DMS114 treated with DMSO at 0.1 percent for 48 hours (cell line): ENCODE measurements at regions not wholly inside any gene's neighbourhood (a gene's known extent, or its start where the extent isn't known, plus 50 kb on each side); places are given as distances from the start of the nearest gene placed in this dataset.
"Not testable (repeated sequence)": the region's sequence is repeated elsewhere in the genome, so short reads cannot be mapped to it uniquely, and the experiment has no call there.

Experiments
- DNase-seq: peaks from one replicate; lab custom pipeline; 2025; ENCODE audit not compliant: unreplicated experiment; lab: John Stamatoyannopoulos, UW

GRCh38 chr3:34421762-34422161 lies 623.3 kb downstream of the PDCD6IP start:
- no peak for DNase-seq

- DNase-seq: no peak
Observed at GRCh38 chr3:34439796-34440195, 641.4 kb downstream of the PDCD6IP start.

- no peak for DNase-seq
Observed at GRCh38 chr3:34444137-34444536, 645.7 kb downstream of the PDCD6IP start.

GRCh38 chr3:34449305-34449704 lies 650.9 kb downstream of the PDCD6IP start:
- DNase-seq: no peak

GRCh38 chr3:34463414-34463813 lies 665.0 kb downstream of the PDCD6IP start:
- DNase-seq: no peak

- DNase-seq: no peak
Observed at GRCh38 chr3:34464646-34465045, 666.2 kb downstream of the PDCD6IP start.

DNA sequence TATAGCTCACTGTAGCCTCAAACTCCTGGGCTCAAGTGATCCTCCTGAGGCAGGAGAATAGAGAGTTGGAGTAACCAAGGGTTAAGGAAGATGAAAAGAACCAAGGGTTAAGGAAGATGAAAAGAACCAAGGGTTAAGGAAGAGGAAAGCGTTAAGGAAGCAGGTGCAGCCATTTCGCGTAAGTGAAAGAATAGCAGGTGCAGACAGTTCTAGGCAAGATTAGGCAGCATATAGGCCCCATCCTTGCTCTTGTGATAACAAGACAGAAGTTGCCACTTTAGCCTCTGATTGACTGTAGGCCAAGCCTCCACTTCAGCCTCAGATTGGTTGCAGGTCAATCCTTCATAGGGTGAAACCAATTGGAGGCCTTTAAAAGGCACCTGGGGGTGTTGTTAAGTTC lies 677.4 kb downstream of the PDCD6IP start:
- DNase-seq: no peak

GRCh38 chr3:34483311-34483887 lies 685.0 kb downstream of the PDCD6IP start:
- no peak for DNase-seq

DNA sequence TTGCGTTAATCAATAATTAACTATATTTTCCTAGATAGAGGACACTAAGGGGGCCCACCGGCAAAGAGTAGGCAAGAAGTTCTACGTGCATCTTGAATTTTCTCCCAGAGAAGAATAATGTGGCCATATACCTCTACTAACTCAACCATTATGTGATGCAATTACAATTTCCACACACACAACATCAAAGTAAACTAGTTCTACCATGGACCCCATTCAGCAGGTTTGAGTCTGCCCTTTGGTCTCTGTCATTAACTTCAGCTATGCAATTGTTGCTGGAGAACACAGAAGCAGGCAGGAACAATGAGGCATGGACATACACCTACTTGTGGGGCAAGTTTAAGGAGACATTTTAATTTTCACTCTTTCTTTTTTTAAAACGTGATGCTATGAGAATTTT lies 705.9 kb downstream of the PDCD6IP start:
- no peak for DNase-seq

GRCh38 chr3:34504775-34505174 lies 706.3 kb downstream of the PDCD6IP start:
- DNase-seq: no peak

DNA sequence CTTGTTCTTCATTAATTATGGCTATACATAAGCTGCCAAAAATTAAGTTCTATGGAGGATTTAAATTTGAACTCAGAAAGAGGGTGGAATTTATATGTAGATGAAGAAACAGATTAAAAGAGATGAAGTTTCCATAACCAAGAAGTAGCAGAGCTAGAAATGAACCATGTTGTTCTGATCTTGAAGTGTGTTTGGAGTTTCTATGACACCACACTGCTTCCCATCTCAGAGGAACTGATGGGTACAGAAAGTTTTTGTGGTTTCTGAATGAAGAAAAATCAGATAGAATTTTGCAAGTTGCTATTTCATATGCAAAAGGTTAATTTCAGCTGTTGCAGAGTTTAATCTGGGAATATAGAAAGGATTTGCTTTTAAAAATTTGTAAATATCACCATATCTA lies 710.3 kb downstream of the PDCD6IP start:
- DNase-seq: no peak

DNA sequence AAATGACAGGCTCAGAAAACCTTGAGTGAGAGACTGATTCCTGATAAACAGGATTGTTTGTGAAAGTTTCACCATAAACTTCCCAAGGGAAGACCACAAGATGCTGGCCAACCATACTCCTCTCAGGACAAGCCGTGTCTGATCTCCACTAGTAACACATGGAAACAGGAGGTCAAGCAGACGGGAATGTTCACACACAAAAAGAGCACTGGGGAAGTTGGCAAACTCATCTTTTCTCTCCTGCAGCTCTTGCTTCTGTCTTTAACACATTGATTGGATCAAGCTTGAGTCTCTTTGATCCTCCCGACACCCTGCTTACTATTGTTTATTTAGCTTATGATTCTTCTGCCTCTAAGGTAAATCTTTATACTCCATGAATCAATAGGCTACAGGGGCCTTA lies 713.5 kb downstream of the PDCD6IP start:
- DNase-seq: no peak

- not testable (repeated sequence) for DNase-seq
Observed at GRCh38 chr3:34519008-34519407, 720.6 kb downstream of the PDCD6IP start.

DNA sequence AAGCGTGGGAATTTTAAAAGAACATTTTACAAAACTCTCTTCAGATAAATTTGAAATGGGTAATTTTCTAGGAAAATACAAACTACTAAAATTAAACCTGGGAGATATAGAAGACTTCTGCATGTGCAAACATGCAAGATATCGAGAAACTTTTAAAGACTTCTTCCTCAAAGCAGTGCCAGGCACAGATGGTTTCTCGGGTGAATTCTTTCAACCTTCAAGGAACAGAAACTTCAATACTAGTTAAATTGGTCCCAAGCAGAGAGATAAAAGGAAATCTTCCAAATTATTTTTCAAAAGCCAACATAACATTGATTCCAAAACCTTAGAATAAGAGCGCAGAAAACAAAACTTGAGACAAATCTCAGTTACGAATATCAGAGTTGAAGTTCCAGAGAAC lies 732.7 kb downstream of the PDCD6IP start:
- no peak for DNase-seq

DNA sequence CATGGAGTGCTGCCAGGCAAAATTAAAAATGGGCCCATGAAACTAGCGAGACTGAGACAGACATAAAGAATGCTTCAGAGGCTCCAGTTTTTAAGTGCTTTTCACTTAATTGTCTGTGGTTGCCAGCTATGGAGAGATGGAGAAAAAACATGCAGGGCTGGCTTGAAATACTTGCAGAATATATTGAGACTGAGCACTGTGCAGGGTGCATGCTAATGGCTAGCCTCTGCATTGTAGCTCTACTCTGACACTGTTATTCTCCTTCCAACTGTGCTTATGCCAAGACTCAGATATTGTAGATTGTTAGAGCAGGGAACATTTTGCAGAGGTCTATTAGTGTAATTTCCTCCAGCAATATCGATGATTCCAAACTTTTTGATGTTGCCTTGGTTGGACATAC lies 735.0 kb downstream of the PDCD6IP start:
- DNase-seq: no peak

DNA sequence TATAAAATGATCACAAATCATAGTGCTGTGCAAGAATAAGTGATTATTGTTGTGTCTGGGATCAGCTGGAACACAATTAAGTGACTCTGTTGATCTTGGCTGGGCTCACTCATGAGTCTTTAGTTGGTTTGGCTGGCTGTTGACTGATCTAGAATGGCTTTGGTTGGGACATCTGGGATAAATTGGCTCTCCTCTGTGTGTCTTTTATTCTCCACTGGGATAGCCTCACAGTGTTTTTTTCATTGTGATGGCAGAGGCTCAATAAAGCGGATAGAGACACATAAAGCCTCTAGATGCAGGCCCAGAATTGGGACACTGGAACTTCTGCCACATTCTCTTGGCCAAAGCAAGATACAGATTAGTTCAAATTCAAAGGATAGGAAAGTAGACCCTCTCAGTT lies 735.6 kb downstream of the PDCD6IP start:
- no peak for DNase-seq

GRCh38 chr3:34544136-34544535 lies 745.7 kb downstream of the PDCD6IP start:
- DNase-seq: no peak

DNA sequence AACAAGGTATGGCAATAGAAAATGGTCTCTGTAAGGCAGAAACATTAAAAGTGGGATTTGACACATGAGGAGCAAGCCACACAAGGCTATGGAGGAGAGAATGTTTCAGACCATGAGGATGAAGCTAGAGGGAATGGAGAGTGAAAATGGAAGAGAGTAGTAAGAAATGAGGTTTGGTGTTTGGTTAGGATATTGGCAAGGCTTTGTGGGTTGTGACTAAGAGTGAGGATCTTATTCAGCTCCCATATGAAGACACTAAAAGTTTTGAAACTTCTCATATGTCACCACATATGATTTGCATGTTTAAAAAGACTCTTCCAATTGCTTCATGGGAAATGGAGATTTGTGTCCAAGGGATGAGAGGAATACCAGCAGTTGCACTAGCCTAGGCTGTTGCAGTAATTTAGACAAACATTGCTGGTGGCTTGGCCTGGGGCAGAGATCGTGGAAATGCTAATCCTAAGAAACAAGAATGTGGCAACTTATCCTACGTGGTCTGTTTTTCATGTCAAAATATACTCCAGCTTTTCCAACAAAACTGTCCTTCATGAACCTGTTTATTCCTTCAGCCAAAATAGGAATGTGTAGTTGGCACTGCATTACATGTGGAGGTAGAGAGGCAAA lies 749.0 kb downstream of the PDCD6IP start:
- DNase-seq: no peak

GRCh38 chr3:34567266-34567665 lies 768.8 kb downstream of the PDCD6IP start:
- no peak for DNase-seq

GRCh38 chr3:34568766-34569165 lies 770.3 kb downstream of the PDCD6IP start:
- no peak for DNase-seq

GRCh38 chr3:34569437-34569836 lies 771.0 kb downstream of the PDCD6IP start:
- no peak for DNase-seq

GRCh38 chr3:34570916-34571705 lies 772.7 kb downstream of the PDCD6IP start:
- DNase-seq: no peak
